CD14-positive monocyte (primary cell): ENCODE measurements at regions not wholly inside any gene's neighbourhood (a gene's known extent, or its start where the extent isn't known, plus 50 kb on each side); places are given as distances from the start of the nearest gene placed in this dataset.

Experiments
- DNase-seq, 3 donors: peaks; one replicate each; pipeline ENCODE4 v3.0.0-alpha.2; 2011 to 2022
- H2AFZ ChIP-seq: 2 replicates; pipeline ENCODE4 v1.6.0; 2012; ENCODE audit warnings: mild to moderate bottlenecking, low read depth, low read length, inconsistent platforms; ENCODE audit not compliant: insufficient read depth, poor library complexity, severe bottlenecking
- H3K27ac ChIP-seq, 2 donors: 1 replicate in 1 of 2; 2 replicates in 1 of 2; pipeline ENCODE4 v1.5.1; 2012 to 2013; ENCODE audit warnings: low read length in 2 of 2, control low read depth in 1 of 2, inconsistent platforms in 1 of 2, low read depth in 1 of 2, mild to moderate bottlenecking in 1 of 2
- H3K27me3 ChIP-seq, 2 donors: one replicate each; pipeline versions ENCODE4 v1.6.0 to v1.6.1; 2011 to 2013; ENCODE audit warnings: low read length in 2 of 2; ENCODE audit not compliant: control insufficient read depth in 2 of 2, insufficient read depth in 2 of 2
- H3K36me3 ChIP-seq, 2 donors: replicated peaks in 1 of 2; 1 replicate in 1 of 2; 2 replicates in 1 of 2; pipeline versions ENCODE4 v1.5.1 to v1.6.1; 2012 to 2013; ENCODE audit warnings: low read length in 2 of 2, control low read depth in 1 of 2, inconsistent platforms in 1 of 2, mild to moderate bottlenecking in 1 of 2; ENCODE audit not compliant: insufficient read depth in 2 of 2, control insufficient read depth in 1 of 2
- H3K4me1 ChIP-seq, 2 donors: 1 replicate in 1 of 2; 2 replicates in 1 of 2; pipeline versions ENCODE4 v1.5.1 to v1.6.1; 2012 to 2013; ENCODE audit warnings: low read length in 2 of 2, control low read depth in 1 of 2, inconsistent platforms in 1 of 2, mild to moderate bottlenecking in 1 of 2, moderate library complexity in 1 of 2; ENCODE audit not compliant: insufficient read depth in 2 of 2, control insufficient read depth in 1 of 2
- H3K4me2 ChIP-seq: replicated peaks from 2 replicates; pipeline ENCODE3; 2012; ENCODE audit warnings: low read length, moderate library complexity, mild to moderate bottlenecking; ENCODE audit not compliant: poor library complexity, severe bottlenecking; ENCODE audit errors: extremely low read depth
- H3K4me3 ChIP-seq, 3 experiments: fragments of 200-600 bp in 1 of 3; sonication (generic) in 1 of 3; replicated peaks in 1 of 3; 1 replicate in 2 of 3; 2 replicates in 1 of 3; pipeline ENCODE4 v1.5.1; 2011 to 2013; ENCODE audit warnings: low read length in 3 of 3, mild to moderate bottlenecking in 3 of 3, control low read depth in 2 of 3, low read depth in 2 of 3, inconsistent platforms in 1 of 3, moderate library complexity in 1 of 3
- H3K79me2 ChIP-seq: 2 replicates; pipeline ENCODE4 v1.6.0; 2012; ENCODE audit warnings: mild to moderate bottlenecking, control low read depth, inconsistent platforms, low read length, moderate library complexity; ENCODE audit not compliant: insufficient read depth
- H3K9ac ChIP-seq: 2 replicates; pipeline ENCODE4 v1.6.0; 2017; ENCODE audit warnings: low read length, mild to moderate bottlenecking; ENCODE audit not compliant: insufficient read depth, poor library complexity, severe bottlenecking
- H3K9me3 ChIP-seq, 2 donors: replicated peaks in 1 of 2; 1 replicate in 1 of 2; 2 replicates in 1 of 2; pipeline versions ENCODE4 v1.5.1 to v1.6.1; 2012 to 2013; ENCODE audit warnings: low read length in 2 of 2, control low read depth in 1 of 2; ENCODE audit not compliant: control insufficient read depth in 1 of 2, insufficient read depth in 1 of 2
- H4K20me1 ChIP-seq: 2 replicates; pipeline ENCODE4 v1.6.0; 2012; ENCODE audit warnings: mild to moderate bottlenecking, low read length, control low read depth, moderate library complexity; ENCODE audit not compliant: insufficient read depth
- H3K27ac Mint-ChIP-seq, 7 donors: one replicate each; pipeline ENCODE4 v1.8.0; 2020; ENCODE audit warnings: mild to moderate bottlenecking in 7 of 7, mixed read lengths in 7 of 7, moderate library complexity in 6 of 7, inconsistent platforms in 2 of 7
- H3K27me3 Mint-ChIP-seq, 3 donors: one replicate each; pipeline ENCODE4 v1.8.0; 2021 to 2022; ENCODE audit warnings: low read depth in 3 of 3, mild to moderate bottlenecking in 3 of 3, mixed read lengths in 3 of 3, moderate library complexity in 3 of 3, inconsistent platforms in 1 of 3
- H3K36me3 Mint-ChIP-seq, 2 donors: one replicate each; pipeline ENCODE4 v1.8.0; 2020; ENCODE audit warnings: mixed read lengths in 2 of 2, inconsistent platforms in 1 of 2, mild to moderate bottlenecking in 1 of 2
- H3K4me1 Mint-ChIP-seq: one replicate; pipeline ENCODE4 v1.8.0; 2020; ENCODE audit warnings: mild to moderate bottlenecking, mixed read lengths
- H3K4me3 Mint-ChIP-seq, 2 donors: one replicate each; pipeline ENCODE4 v1.8.0; 2020; ENCODE audit warnings: mild to moderate bottlenecking in 2 of 2, mixed read lengths in 2 of 2, moderate library complexity in 1 of 2
- H3K9me3 Mint-ChIP-seq, 7 donors: one replicate each; pipeline ENCODE4 v1.8.0; 2020 to 2022; ENCODE audit warnings: mixed read lengths in 7 of 7, mild to moderate bottlenecking in 6 of 7, moderate library complexity in 6 of 7, inconsistent platforms in 2 of 7
- CTCF ChIP-seq: fragments of 200-600 bp; IDR thresholded peaks from one replicate; pipeline ENCODE4 v1.8.0; 2022; ENCODE audit warnings: antibody characterized with exemption, mild to moderate bottlenecking
- WGBS: methylation state at CpG from one replicate; pipeline ENCODE4 v1.1.5; 2013; ENCODE audit warnings: missing lambda C conversion rate; ENCODE audit not compliant: insufficient coverage; 5-methylcytosine and 5-hydroxymethylcytosine counted together
- intact Hi-C, 2 donors: fragments of 100-400 bp; cut with micrococcal nuclease; formaldehyde crosslinking; loops; one replicate each; pipeline versions ENCODE4 v1.15.0 to v1.15.1; 2023

GRCh38 chr5:57613741-57614140 lies 131.1 kb upstream of the ACTBL2 start:
- Mint-ChIP-seq H3K36me3 (no peaks in the 10 kb centered on the region), H3K9me3 (peaks cover 0 to 3% (median 2%) of the 10 kb centered on the region in 7 donors), H3K27me3 (peaks cover 0 to 1% (median 0%) of the 10 kb centered on the region in 3 donors), H3K4me1 (no peaks in the 10 kb centered on the region), H3K4me3 (no peak overlapping the region), H3K27ac (no peak overlapping the region)
- H3K79me2 ChIP-seq, result no peaks in the 10 kb centered on the region
- DNase-seq, result no peak
- H2AFZ ChIP-seq, result no peak overlapping the region
- no peaks in the 10 kb centered on the region for H3K27me3 ChIP-seq
- H3K9me3 ChIP-seq, result no peaks in the 10 kb centered on the region
- intact Hi-C loops, result no loop called here
- H3K36me3 ChIP-seq, result no peaks in the 10 kb centered on the region
- no peaks in the 10 kb centered on the region for H4K20me1 ChIP-seq
- H3K4me1 ChIP-seq, result no peaks in the 10 kb centered on the region
- no peak overlapping the region for H3K9ac ChIP-seq
- H3K27ac ChIP-seq, result no peak overlapping the region
- H3K4me3 ChIP-seq, result no peak overlapping the region
- TF ChIP-seq CTCF, result no peak
- no peak overlapping the region for H3K4me2 ChIP-seq

- no CpG with 5 or more reads among the region's 2 CpGs for WGBS
- Mint-ChIP-seq H3K27me3 (peaks cover 0 to 1% (median 0%) of the 10 kb centered on the region in 3 donors), H3K4me1 (no peaks in the 10 kb centered on the region), H3K4me3 (no peak overlapping the region), H3K36me3 (no peaks in the 10 kb centered on the region), H3K9me3 (peaks cover 0 to 5% (median 0%) of the 10 kb centered on the region in 7 donors), H3K27ac (no peak overlapping the region)
- TF ChIP-seq CTCF, result no peak
- Histone ChIP-seq H3K36me3 (no peaks in the 10 kb centered on the region), H3K27ac (no peak overlapping the region), H2AFZ (no peak overlapping the region), H3K79me2 (no peaks in the 10 kb centered on the region), H3K4me1 (no peaks in the 10 kb centered on the region), H3K4me2 (no peak overlapping the region), H3K27me3 (no peaks in the 10 kb centered on the region), H3K9ac (no peak overlapping the region), H3K4me3 (no peak overlapping the region), H4K20me1 (no peaks in the 10 kb centered on the region), H3K9me3 (no peaks in the 10 kb centered on the region)
- intact Hi-C loops, result no loop called here
- DNase-seq, result no peak
Observed at GRCh38 chr5:57611177-57611576, 128.6 kb upstream of the ACTBL2 start.
